Skeletal muscle tissue (tissue), 3 donors: ENCODE measurements at regions not wholly inside any gene's neighbourhood (a gene's known extent, or its start where the extent isn't known, plus 50 kb on each side); places are given as distances from the start of the nearest gene placed in this dataset.
"Not testable (repeated sequence)": the region's sequence is repeated elsewhere in the genome, so short reads cannot be mapped to it uniquely, and the experiment has no call there.

Source experiments
- H3K27ac ChIP-seq: one replicate; pipeline ENCODE4 v1.7.0; 2013; ENCODE audit warnings: mild to moderate bottlenecking, low read depth, low read length, inconsistent platforms
- H3K27me3 ChIP-seq, 3 donors: one replicate each; pipeline ENCODE4 v1.7.0; 2013; ENCODE audit warnings: low read length in 3 of 3; ENCODE audit not compliant: control insufficient read depth in 3 of 3, insufficient read depth in 3 of 3
- H3K36me3 ChIP-seq, 3 donors: one replicate each; pipeline ENCODE4 v1.7.0; 2013; ENCODE audit warnings: low read length in 3 of 3; ENCODE audit not compliant: control insufficient read depth in 3 of 3, insufficient read depth in 3 of 3
- H3K4me1 ChIP-seq, 3 donors: one replicate each; pipeline ENCODE4 v1.7.0; 2013; ENCODE audit warnings: low read length in 3 of 3, mild to moderate bottlenecking in 3 of 3; ENCODE audit not compliant: control insufficient read depth in 3 of 3, insufficient read depth in 3 of 3
- H3K4me3 ChIP-seq, 3 donors: one replicate each; pipeline ENCODE4 v1.7.0; 2013; ENCODE audit warnings: low read length in 3 of 3
- H3K9ac ChIP-seq, 3 donors: one replicate each; pipeline ENCODE4 v1.7.0; 2013; ENCODE audit warnings: low read length in 3 of 3, mild to moderate bottlenecking in 3 of 3, moderate library complexity in 2 of 3, low read depth in 1 of 3
- H3K9me3 ChIP-seq, 3 donors: one replicate each; pipeline ENCODE4 v1.7.0; 2013; ENCODE audit warnings: low read length in 3 of 3; ENCODE audit not compliant: control insufficient read depth in 3 of 3
- donor health status: Osteomylitis.

- no peak overlapping the region for H3K4me3 ChIP-seq
- no peak overlapping the region for H3K27ac ChIP-seq
- no peaks in the 10 kb centered on the region for H3K9me3 ChIP-seq
- H3K36me3 ChIP-seq = no peaks in the 10 kb centered on the region
- no peaks in the 10 kb centered on the region for H3K27me3 ChIP-seq
- H3K4me1 ChIP-seq = no peaks in the 10 kb centered on the region
- no peak overlapping the region for H3K9ac ChIP-seq
Measured at GRCh38 chr5:135149229-135149955, 115.4 kb upstream of the PITX1 start.

DNA sequence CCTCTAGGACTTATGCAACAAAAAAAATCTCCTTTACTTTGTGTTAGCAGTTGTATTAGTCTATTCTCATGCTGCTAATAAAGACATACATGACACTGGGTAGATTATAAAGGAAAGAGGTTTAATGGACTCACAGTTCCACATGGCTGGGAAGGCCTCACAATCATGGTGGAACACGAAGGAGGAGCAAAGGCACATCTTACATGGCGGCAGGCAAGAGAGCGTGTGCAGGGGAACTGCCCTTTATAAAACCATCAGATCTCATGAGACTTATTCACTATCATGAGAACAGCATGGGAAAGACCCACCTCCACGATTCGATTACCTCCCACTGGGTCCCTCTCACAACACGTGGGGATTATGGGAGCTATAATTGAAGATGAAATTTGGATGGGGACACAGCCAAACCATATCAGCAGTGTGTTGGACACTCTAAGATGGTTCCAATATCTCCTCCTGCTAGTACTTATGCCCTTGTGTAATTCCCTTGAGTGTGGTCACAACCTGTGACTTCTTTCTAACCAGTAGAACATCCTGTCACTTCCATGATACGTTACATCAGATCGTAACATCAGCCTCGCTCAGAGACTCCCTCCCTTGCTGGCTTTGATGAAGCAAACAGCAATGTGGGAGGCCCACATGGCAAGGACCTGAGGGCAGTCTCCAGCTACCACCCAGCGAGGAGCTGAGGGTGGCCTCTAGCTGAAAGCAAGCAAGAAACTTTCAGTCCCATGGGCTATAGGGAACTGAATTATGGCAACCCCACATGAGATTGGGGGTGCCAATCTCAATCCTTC, 113.5 kb upstream of the PITX1 start:
- Histone ChIP-seq H3K9me3 (no peaks in the 10 kb centered on the region), H3K27me3 (no peaks in the 10 kb centered on the region), H3K4me3 (no peak overlapping the region), H3K27ac (no peak overlapping the region), H3K4me1 (no peaks in the 10 kb centered on the region), H3K9ac (no peak overlapping the region), H3K36me3 (no peaks in the 10 kb centered on the region)

DNA sequence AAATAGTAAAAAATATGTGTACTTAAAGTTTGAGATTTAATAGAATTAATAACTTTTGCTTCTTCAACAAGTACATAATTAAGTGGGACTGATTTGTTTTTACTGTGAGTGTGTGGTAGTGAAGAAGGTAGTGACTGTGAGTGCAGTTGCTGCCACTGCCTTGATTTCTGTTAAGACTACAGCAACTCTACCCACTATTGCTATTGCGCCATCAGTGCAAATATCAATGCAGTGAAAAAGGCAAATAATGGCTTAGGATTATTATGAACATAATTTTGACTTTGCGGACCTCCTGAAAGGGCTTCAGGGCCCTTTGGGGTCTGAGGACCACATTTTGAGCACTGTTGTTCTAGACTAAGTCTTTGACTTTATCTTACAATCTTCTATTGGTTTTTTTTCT, 112.0 kb upstream of the PITX1 start:
- Histone ChIP-seq H3K9ac (no peak overlapping the region), H3K4me3 (no peak overlapping the region), H3K4me1 (peaks cover 0 to 6% (median 4%) of the 10 kb centered on the region in 3 donors), H3K27me3 (no peaks in the 10 kb centered on the region), H3K9me3 (no peaks in the 10 kb centered on the region), H3K36me3 (no peaks in the 10 kb centered on the region), H3K27ac (no peak overlapping the region)

DNA sequence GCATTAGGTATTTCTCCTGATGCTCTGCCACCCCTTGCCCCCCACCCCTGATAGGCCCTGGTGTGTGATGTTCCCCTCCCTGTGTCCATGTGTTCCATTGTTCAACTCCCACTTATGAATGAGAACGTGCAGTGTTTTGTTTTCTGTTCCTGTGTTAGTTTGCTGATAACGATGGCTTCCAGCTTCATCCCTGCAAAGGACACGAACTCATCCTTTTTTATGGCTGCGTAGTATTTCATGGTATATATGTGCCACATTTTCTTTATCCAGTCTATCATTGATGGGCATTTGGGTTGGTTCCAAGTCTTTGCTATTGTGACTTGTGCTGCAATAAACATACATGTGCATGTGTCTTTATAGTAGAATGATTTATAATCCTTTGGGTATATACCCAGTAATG, 109.7 kb upstream of the PITX1 start:
- H3K4me3 ChIP-seq, H3K36me3 ChIP-seq, H3K27ac ChIP-seq, H3K27me3 ChIP-seq, H3K9me3 ChIP-seq, H3K9ac ChIP-seq: not testable (repeated sequence)
- peaks cover 0 to 22% (median 4%) of the 10 kb centered on the region in 3 donors for H3K4me1 ChIP-seq

- no peaks in the 10 kb centered on the region for H3K9me3 ChIP-seq
- no peak overlapping the region for H3K27ac ChIP-seq
- no peak overlapping the region for H3K4me3 ChIP-seq
- no peak overlapping the region for H3K9ac ChIP-seq
- peaks cover 0 to 35% (median 10%) of the 10 kb centered on the region in 3 donors for H3K4me1 ChIP-seq
- H3K27me3 ChIP-seq = no peaks in the 10 kb centered on the region
- no peaks in the 10 kb centered on the region for H3K36me3 ChIP-seq
Measured at GRCh38 chr5:135141303-135142268, 107.6 kb upstream of the PITX1 start.

GRCh38 chr5:135140446-135141204, 106.6 kb upstream of the PITX1 start:
- H3K27me3 ChIP-seq = no peaks in the 10 kb centered on the region
- no peak overlapping the region for H3K9ac ChIP-seq
- H3K4me1 ChIP-seq = peaks cover 0 to 43% (median 17%) of the 10 kb centered on the region in 3 donors
- no peaks in the 10 kb centered on the region for H3K9me3 ChIP-seq
- H3K4me3 ChIP-seq = no peak overlapping the region
- H3K27ac ChIP-seq = no peak overlapping the region
- no peaks in the 10 kb centered on the region for H3K36me3 ChIP-seq

- H3K9ac ChIP-seq = no peak overlapping the region
- no peak overlapping the region for H3K27ac ChIP-seq
- H3K27me3 ChIP-seq = no peaks in the 10 kb centered on the region
Measured at GRCh38 chr5:135139381-135140134, 105.5 kb upstream of the PITX1 start.

DNA sequence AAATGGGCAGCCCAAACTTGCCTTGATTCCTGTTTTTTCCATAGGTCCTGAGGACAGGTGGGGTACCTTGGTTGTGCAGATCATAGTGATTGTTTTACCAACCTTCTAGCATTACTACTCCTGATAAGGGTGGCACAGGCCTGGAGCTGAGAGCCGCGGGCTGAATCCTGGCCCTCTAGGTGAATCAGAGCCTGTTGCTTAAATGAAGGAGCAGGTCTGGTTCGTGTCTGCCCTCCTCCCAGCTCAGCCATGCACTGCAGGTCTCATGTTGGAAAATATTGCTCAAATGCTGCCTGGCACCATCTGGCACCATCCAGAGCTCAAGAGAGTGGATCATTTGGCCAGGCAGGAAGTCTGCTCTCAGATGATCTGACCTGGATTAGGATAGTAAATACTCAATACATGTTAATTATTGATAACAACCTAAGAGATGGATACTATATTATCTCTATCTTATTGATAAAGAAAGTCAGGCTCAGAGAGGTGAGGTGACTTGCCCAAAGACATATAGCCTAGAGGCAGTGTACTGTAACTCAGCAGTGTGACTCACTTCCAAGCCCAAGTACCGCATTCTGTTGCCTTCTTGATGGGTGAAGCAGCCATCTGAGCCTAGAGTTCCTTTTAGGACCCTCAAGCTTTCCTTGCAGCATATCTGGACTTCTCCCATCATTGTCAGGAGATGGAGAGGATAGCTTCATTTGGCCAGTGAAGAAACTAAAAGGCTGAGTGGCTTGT, 104.3 kb upstream of the PITX1 start:
- no peaks in the 10 kb centered on the region for H3K36me3 ChIP-seq
- H3K27ac ChIP-seq = no peak overlapping the region
- H3K4me3 ChIP-seq = no peak overlapping the region
- no peak overlapping the region for H3K9ac ChIP-seq
- no peaks in the 10 kb centered on the region for H3K27me3 ChIP-seq
- H3K4me1 ChIP-seq = peaks cover 2 to 65% (median 19%) of the 10 kb centered on the region in 3 donors
- no peaks in the 10 kb centered on the region for H3K9me3 ChIP-seq

More at GRCh38 chr5:135139381-135140134, 105.5 kb upstream of the PITX1 start:
- Histone ChIP-seq H3K4me1 (peaks cover 0 to 54% (median 17%) of the 10 kb centered on the region in 3 donors), H3K36me3 (no peaks in the 10 kb centered on the region), H3K4me3 (no peak overlapping the region), H3K9me3 (no peaks in the 10 kb centered on the region)
